ENCODE measurements at regions not wholly inside any gene's neighbourhood (a gene's known extent, or its start where the extent isn't known, plus 50 kb on each side); places are given as distances from the start of the nearest gene placed in this dataset.

DNA sequence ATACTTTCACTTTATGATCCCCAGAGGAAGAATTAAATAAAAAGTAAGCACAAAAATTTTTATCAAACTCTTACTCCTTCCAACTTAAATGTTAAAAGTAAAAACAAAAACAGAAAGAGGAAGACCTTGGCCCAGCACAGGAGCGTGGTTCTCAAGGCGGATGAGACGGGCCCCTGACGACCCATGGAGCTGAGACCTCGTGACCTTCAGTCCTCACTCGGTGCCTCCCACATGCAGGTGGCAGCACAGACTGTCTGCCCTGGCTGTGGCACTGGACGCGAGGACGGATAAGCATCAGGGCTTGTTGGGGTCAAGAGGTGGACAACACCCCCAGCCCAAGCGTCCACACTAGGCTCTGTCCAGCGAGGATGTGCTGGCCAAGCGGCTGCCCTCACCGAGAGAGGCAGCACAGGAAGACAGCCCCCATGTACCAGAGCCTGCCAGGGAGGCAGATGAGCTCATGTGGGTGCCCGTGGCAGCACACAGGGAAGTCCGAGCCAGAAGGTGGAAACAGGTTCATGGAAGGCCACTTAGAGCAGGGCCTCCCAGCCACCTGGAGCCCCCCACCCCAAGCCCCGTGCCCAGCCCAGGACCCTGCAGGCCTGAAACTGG, 1389.8 kb downstream of the TBC1D22A start:
- ChIA-PET POLR2A (no interaction called here), RAD21 (ENCODE audit: low non-redundant PET in 1 of 2, low total read pairs in 2 of 2, uncharacterized antibody in 2 of 2, unreplicated experiment in 2 of 2) (no interaction called here), CTCF (no interaction called here)
- H3K27me3 ChIP-seq (ENCODE audit: insufficient read depth, low read length), result 0 out of 2 replicates have a peak, but pooled peaks cover 4% of the 10 kb centered on the region
- H3K79me2 ChIP-seq (ENCODE audit: insufficient read depth, low read length), result no peaks in the 10 kb centered on the region
- H2AFZ ChIP-seq (ENCODE audit: low read depth, low read length, poor library complexity, severe bottlenecking), result no peak overlapping the region
- H3K9me3 ChIP-seq (ENCODE audit: control insufficient read depth in 1 of 2, insufficient read depth in 1 of 2, low read depth in 1 of 2, low read length in 2 of 2), result no peaks in the 10 kb centered on the region; a peak in 1 of 4 replicates
- H3K27ac ChIP-seq (ENCODE audit: low read depth, low read length), result no peak overlapping the region
- H3K4me1 ChIP-seq (ENCODE audit: control insufficient read depth in 1 of 2, insufficient read depth in 2 of 2, low read length in 2 of 2), result no peaks in the 10 kb centered on the region
- intact Hi-C loops (cut with micrococcal nuclease), result no loop called here
- no peaks in the 10 kb centered on the region for H3K36me3 ChIP-seq (ENCODE audit: control insufficient read depth in 1 of 2, insufficient read depth in 2 of 2, low read length in 2 of 2)
- no peaks in the 10 kb centered on the region for H4K20me1 ChIP-seq (ENCODE audit: insufficient read depth)
- no peak overlapping the region for H3K9ac ChIP-seq (ENCODE audit: low read length)
- H3K4me3 ChIP-seq (replicated peaks in 1 of 2; ENCODE audit: low read depth in 1 of 2, low read length in 2 of 2), result no peak overlapping the region
- BruUV-seq (replicated peaks), result no TSS peak
- ATAC-seq, result no peak
- H3K9me2 ChIP-seq (ENCODE audit: insufficient read depth), result no peaks in the 10 kb centered on the region
- DNase-seq (ENCODE audit: low read depth, low spot score), result no peak
- no peak overlapping the region for H3K4me2 ChIP-seq (ENCODE audit: low read length)
- no peak for TF ChIP-seq POLR2AphosphoS5 (IDR thresholded peaks at IDR 0.05; ENCODE audit: low read depth, low read length)
- no peak for TF ChIP-seq CEBPB (IDR thresholded peaks at IDR 0.05; ENCODE audit: low read depth)
- TF ChIP-seq EZH2 (IDR thresholded peaks at IDR 0.05), result no peak
- TF ChIP-seq EGR1 (IDR thresholded peaks at IDR 0.05; ENCODE audit: low read depth), result no peak
- no peak for TF ChIP-seq YY1 (IDR thresholded peaks at IDR 0.05; ENCODE audit: extremely low read depth, insufficient replicate concordance, low read depth, low read length)
- TF ChIP-seq ELF1 (IDR thresholded peaks at IDR 0.05; ENCODE audit: borderline replicate concordance, low read depth), result no peak
- TF ChIP-seq SP1 (IDR thresholded peaks at IDR 0.05; ENCODE audit: low read depth), result no peak
- no peak for TF ChIP-seq ZNF274 (IDR thresholded peaks at IDR 0.05; ENCODE audit: low read depth, low read length)
- no peak for TF ChIP-seq JUND (IDR thresholded peaks at IDR 0.05)
- TF ChIP-seq ATF3 (IDR thresholded peaks at IDR 0.05), result no peak
- no peak for TF ChIP-seq RAD21 (IDR thresholded peaks at IDR 0.05; ENCODE audit: low read depth)
- TF ChIP-seq, protein P1, sequence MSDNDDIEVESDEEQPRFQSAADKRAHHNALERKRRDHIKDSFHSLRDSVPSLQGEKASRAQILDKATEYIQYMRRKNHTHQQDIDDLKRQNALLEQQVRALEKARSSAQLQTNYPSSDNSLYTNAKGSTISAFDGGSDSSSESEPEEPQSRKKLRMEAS (IDR thresholded peaks at IDR 0.05), result no peak
- no peak for TF ChIP-seq ZBTB33 (IDR thresholded peaks at IDR 0.05; ENCODE audit: extremely low read depth, insufficient replicate concordance, low read length)
- no peak for TF ChIP-seq CBX3 (IDR thresholded peaks at IDR 0.05; ENCODE audit: low read depth)
- TF ChIP-seq, protein P2, sequence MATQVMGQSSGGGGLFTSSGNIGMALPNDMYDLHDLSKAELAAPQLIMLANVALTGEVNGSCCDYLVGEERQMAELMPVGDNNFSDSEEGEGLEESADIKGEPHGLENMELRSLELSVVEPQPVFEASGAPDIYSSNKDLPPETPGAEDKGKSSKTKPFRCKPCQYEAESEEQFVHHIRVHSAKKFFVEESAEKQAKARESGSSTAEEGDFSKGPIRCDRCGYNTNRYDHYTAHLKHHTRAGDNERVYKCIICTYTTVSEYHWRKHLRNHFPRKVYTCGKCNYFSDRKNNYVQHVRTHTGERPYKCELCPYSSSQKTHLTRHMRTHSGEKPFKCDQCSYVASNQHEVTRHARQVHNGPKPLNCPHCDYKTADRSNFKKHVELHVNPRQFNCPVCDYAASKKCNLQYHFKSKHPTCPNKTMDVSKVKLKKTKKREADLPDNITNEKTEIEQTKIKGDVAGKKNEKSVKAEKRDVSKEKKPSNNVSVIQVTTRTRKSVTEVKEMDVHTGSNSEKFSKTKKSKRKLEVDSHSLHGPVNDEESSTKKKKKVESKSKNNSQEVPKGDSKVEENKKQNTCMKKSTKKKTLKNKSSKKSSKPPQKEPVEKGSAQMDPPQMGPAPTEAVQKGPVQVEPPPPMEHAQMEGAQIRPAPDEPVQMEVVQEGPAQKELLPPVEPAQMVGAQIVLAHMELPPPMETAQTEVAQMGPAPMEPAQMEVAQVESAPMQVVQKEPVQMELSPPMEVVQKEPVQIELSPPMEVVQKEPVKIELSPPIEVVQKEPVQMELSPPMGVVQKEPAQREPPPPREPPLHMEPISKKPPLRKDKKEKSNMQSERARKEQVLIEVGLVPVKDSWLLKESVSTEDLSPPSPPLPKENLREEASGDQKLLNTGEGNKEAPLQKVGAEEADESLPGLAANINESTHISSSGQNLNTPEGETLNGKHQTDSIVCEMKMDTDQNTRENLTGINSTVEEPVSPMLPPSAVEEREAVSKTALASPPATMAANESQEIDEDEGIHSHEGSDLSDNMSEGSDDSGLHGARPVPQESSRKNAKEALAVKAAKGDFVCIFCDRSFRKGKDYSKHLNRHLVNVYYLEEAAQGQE (IDR thresholded peaks at IDR 0.05; ENCODE audit: low read depth), result no peak
- no peak for TF ChIP-seq TCF7L2 (IDR thresholded peaks at IDR 0.05; ENCODE audit: borderline replicate concordance, extremely low read depth, insufficient read depth, insufficient read length)
- no peak for TF ChIP-seq EZH2phosphoT487 (IDR thresholded peaks at IDR 0.05; ENCODE audit: borderline replicate concordance)
- TF ChIP-seq, protein P3, sequence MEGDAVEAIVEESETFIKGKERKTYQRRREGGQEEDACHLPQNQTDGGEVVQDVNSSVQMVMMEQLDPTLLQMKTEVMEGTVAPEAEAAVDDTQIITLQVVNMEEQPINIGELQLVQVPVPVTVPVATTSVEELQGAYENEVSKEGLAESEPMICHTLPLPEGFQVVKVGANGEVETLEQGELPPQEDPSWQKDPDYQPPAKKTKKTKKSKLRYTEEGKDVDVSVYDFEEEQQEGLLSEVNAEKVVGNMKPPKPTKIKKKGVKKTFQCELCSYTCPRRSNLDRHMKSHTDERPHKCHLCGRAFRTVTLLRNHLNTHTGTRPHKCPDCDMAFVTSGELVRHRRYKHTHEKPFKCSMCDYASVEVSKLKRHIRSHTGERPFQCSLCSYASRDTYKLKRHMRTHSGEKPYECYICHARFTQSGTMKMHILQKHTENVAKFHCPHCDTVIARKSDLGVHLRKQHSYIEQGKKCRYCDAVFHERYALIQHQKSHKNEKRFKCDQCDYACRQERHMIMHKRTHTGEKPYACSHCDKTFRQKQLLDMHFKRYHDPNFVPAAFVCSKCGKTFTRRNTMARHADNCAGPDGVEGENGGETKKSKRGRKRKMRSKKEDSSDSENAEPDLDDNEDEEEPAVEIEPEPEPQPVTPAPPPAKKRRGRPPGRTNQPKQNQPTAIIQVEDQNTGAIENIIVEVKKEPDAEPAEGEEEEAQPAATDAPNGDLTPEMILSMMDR (IDR thresholded peaks at IDR 0.05 in 2 of 3, conservative IDR thresholded peaks at IDR 0.05 in 1 of 3; ENCODE audit: borderline replicate concordance in 1 of 3, insufficient read depth in 1 of 3, low read depth in 2 of 3, low read length in 2 of 3), result no peak
- no peak for TF ChIP-seq POLR2A (IDR thresholded peaks at IDR 0.05; ENCODE audit: borderline replicate concordance, extremely low read depth, insufficient read depth, insufficient read length)
